ENCODE measurements at regions not wholly inside any gene's neighbourhood (a gene's known extent, or its start where the extent isn't known, plus 50 kb on each side); places are given as distances from the start of the nearest gene placed in this dataset.
"Not testable (repeated sequence)": the region's sequence is repeated elsewhere in the genome, so short reads cannot be mapped to it uniquely, and the experiment has no call there.

DNA sequence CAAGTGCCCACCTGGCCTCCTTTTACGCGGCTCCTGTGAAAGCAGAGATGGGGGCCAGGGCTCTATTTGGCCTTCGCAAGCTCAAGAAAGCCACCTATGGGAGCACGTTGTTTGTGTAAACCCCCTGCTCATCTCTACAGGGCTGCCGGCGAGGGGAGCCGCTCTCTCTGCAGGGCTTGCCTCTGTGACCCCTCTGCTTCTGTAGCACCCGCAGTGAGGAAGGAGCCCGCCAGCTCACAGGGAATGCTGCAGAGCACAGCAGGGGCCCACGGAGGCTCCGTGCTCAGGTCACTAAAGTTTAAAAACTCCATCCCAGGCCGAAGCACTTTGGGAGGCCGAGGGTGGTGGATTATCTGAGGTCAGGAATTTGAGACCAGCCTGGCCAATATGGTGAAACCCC lies 376.8 kb downstream of the IRX2 start:
- no peak for DNase-seq

DNA sequence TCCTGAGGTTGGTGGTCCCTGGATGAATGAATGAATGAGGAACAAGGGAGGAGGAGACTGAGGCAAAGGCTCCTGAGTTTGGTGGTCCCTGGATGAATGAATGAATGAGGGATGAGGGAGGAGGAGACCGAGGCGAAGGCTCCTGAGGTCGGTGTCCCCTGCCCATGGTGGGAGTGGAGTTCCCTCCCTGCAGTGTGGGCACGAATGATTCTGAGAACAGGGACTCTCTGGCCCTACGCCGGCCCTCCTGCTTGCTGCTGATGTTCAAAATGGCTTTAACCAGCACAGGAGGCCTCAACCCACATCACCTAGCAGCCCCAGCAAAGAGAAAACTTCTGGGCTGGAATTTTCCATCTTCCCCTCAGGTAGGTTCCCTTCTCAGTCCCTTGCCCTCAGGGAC lies 377.8 kb downstream of the IRX2 start:
- no peak for DNase-seq

GRCh38 chr5:2371419-2371710 lies 380.1 kb downstream of the IRX2 start:
- no peak for DNase-seq

GRCh38 chr5:2370626-2371418 lies 380.7 kb downstream of the IRX2 start:
- no peak for DNase-seq

DNA sequence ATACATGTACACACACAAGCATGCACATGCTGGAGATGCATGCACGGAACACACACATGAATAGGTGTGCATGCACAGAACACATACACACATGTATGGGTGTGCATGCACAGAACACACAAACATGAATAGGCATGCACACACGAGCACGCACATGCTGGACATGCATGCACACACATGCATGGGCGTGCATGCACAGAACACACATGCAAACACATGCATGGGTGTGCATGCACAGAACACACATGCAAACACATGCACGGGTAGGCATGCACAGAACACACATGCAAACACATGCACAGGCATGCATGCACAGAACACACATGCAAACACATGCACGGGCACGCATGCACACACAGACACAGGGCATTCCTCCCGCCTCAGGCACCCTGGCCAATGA lies 382.3 kb downstream of the IRX2 start:
- DNase-seq, result no peak

DNA sequence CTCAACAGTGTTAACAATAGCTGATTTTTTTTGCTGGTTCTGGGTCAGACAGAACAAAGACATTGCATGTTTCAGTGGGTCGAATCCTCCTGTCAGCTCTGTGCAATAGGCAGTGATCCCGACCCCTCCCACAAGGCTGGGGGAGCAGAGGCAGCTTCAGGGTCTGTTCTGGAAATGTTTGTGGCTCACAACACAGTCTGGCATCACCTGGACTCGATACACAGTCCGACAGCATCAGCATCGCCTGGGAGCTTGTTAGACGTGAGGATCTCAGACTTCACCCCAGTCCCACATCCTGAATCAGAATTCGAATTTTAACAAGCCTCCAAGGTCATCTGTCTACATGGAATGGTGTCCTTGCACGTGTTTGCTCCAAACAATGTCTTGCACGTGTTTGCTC lies 384.7 kb downstream of the IRX2 start:
- no peak for DNase-seq

- DNase-seq, result no peak
These were observed 394.2 kb downstream of the IRX2 start for GRCh38 chr5:2357309-2357708.

- no peak for DNase-seq
These were observed 395.6 kb downstream of the IRX2 start for GRCh38 chr5:2355859-2356258.

DNA sequence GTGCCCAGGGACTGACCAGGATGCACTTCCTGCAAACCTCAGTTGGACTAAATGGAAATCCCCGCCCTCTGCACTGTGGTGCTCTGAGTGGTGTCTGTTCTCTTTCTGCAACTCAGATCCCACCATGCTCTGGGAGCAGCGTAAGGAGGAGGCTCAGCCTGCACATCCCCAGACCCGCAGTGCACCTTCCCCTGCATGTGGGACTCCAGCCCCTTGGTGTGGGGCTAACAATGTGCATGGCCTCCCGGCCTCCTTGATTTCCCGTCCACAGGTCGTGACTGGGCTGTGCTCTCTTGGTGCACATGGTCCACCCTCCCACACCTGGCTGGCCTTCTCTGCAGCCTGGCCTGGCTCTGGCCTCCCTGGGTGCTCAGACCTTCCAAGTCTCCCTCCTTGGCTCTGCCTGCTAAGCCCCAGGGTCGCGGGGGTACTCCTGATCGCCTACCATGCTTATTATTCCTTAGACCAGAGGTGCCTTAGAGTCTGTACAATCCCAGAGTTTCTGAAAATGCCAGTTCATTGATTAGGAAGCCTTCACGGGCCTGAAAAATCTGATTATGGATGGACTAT lies 397.5 kb downstream of the IRX2 start:
- no peak for DNase-seq

DNA sequence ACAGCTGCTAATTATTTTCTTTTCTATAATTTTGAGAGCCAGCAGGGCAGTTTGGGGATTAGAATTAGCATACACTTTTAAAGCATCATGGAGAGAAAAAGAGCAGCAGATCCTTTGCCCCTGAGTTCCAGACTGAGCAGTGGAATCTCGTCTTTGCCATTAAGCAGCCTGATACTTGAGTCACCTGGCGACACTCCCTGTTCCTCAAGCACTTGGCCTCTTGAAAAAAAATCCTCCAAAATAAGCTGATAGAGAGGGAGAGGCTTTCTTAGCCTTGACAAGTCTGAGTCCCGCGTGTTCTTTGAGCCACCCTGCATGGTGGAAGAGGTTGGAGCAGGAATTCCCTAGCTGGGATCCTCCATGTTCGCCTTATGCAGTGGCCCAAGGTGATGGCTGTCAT lies 398.3 kb downstream of the IRX2 start:
- no peak for DNase-seq

DNA sequence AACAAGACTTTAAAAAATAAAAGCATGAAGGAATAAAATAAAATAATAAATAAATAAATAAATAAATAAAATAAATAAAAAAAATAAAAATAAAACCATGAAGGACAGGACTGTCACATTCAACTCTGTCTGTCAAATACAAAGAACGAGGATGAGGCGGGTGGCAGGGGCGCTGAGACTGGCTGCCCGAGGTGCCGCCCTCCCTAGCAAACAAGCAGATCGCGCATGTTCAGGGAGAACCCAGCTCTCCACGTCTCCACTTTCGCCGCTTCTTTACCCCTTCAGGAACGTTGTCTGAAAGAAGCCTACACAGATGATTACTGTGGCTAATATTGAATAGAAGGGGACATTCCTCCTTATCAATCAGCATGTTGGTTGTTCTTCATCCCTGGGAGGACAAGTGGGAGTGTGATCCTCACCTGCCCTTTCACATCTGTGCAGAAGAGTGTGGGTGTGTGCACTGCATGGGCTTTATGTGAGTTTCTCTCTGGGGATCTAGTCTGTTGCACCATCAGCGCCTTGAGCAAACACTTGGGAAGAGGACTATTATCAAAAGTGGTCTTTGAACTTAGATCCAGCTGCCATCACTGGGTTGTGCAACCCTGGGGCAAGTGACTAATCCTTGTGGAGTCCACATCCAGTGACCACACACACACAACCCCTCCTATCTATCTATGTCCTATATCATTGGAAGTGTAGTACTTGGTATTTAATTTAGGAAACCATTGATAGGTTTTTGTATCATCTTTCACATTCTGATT lies 399.2 kb downstream of the IRX2 start:
- no peak for DNase-seq

DNA sequence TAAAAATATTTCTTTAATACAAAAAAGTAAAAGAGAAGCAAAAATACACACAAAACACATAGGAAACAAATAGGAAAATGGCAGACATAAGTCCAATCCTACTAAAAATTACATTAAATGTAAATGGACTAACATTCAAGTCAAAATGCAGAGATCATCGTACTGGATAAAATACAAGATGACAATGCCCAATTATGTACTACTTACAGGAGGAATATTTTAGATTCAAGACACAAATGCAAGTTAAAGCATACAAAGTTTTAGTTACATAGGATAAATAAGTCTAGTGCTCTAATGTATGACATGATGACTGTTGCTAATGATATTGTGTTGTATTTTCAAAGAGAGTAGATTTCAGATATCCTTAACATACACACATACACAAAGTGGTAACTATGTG lies 401.7 kb downstream of the IRX2 start:
- DNase-seq, result not testable (repeated sequence)

GRCh38 chr5:2338686-2339085 lies 412.8 kb downstream of the IRX2 start:
- DNase-seq, result no peak

- DNase-seq, result no peak
These were observed 415.6 kb downstream of the IRX2 start for GRCh38 chr5:2335733-2336515.

GRCh38 chr5:2335125-2335732 lies 416.2 kb downstream of the IRX2 start:
- no peak for DNase-seq

DNA sequence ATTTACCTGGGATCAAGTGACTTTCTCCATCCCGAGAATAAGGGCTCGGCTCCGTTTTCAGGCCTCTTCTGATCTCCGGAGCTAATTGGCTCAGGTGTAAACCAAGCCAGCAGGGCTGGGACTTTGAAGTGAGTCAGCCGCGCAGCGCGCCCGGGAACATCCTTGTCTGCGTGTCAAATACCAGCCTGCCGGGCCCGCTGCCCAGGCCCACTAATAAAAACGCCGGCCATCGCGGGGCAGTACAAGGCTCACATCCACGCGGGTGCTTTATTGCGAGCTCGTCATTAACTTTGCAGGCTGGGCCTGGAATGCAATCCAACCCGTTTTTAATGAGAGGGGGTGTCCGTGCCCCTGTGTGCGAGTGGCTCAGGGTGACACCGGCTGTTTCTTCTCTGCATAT lies 416.8 kb downstream of the IRX2 start:
- DNase-seq, result no peak

- no peak for DNase-seq
These were observed 418.2 kb downstream of the IRX2 start for GRCh38 chr5:2333291-2333690.

- DNase-seq, result no peak
These were observed 419.0 kb downstream of the IRX2 start for GRCh38 chr5:2332521-2332920.

- no peak for DNase-seq
These were observed 420.9 kb downstream of the IRX2 start for GRCh38 chr5:2330325-2331130.

GRCh38 chr5:2329741-2330140 lies 421.7 kb downstream of the IRX2 start:
- DNase-seq, result no peak

DNA sequence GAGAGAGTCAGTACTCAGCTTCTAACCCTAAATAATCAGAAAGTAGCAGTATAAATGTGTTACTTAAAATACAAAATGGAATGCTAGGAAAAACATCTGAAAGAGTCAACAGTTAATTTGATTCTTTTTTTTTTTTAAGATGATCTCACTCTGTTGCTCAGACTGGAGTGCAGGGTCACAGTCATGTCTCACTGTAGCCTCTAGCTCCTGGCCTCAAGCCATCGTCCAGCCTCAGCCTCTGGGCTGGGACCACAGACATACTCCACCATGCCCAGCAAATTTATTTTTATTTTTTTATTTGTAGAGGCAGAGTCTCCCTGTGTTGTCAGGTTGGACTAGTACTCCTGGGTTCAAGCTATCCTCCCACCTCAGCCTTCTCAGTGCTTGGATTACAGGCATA lies 424.9 kb downstream of the IRX2 start:
- DNase-seq, result no peak

DNA sequence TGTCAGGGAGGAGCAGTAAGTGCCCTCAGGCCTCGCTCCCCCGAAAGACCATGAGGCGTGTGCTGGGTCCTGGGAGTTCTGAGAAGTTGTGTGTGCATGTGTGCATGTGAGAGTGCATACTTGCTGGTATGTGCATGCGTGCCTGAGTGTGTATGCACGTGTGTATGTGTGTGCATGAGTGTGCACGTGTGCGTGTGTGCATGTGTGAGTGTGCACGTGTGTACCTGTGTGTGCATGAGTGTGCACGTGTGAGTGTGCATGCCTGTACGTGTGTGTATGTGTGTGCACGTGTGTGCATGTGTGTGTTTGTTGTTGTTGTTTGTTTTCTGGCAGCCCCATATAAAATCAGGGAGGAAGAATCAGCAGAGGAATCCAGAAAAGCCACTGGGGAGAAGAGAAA lies 426.7 kb downstream of the IRX2 start:
- no peak for DNase-seq
